GM12873 (cell line): ENCODE measurements at regions not wholly inside any gene's neighbourhood (a gene's known extent, or its start where the extent isn't known, plus 50 kb on each side); places are given as distances from the start of the nearest gene placed in this dataset.

Experiments used
- TF ChIP-seq, protein P1 (sequence below): IDR thresholded peaks from 2 replicates; pipeline ENCODE4 v1.5.1; 2012; ENCODE audit warnings: low read depth, mild to moderate bottlenecking, moderate library complexity, low read length, control low read depth; ENCODE audit not compliant: insufficient read depth; ENCODE audit errors: missing control alignments

- TF ChIP-seq, protein P1, sequence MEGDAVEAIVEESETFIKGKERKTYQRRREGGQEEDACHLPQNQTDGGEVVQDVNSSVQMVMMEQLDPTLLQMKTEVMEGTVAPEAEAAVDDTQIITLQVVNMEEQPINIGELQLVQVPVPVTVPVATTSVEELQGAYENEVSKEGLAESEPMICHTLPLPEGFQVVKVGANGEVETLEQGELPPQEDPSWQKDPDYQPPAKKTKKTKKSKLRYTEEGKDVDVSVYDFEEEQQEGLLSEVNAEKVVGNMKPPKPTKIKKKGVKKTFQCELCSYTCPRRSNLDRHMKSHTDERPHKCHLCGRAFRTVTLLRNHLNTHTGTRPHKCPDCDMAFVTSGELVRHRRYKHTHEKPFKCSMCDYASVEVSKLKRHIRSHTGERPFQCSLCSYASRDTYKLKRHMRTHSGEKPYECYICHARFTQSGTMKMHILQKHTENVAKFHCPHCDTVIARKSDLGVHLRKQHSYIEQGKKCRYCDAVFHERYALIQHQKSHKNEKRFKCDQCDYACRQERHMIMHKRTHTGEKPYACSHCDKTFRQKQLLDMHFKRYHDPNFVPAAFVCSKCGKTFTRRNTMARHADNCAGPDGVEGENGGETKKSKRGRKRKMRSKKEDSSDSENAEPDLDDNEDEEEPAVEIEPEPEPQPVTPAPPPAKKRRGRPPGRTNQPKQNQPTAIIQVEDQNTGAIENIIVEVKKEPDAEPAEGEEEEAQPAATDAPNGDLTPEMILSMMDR = no peak
Measured at GRCh38 chr4:117577686-117578311, 456.5 kb upstream of the NDST3 start.

GRCh38 chr4:117588771-117589170 is 445.5 kb upstream of the NDST3 start:
- TF ChIP-seq, protein P1 = no peak

GRCh38 chr4:117596917-117597480 is 437.3 kb upstream of the NDST3 start:
- TF ChIP-seq, protein P1 = no peak

DNA sequence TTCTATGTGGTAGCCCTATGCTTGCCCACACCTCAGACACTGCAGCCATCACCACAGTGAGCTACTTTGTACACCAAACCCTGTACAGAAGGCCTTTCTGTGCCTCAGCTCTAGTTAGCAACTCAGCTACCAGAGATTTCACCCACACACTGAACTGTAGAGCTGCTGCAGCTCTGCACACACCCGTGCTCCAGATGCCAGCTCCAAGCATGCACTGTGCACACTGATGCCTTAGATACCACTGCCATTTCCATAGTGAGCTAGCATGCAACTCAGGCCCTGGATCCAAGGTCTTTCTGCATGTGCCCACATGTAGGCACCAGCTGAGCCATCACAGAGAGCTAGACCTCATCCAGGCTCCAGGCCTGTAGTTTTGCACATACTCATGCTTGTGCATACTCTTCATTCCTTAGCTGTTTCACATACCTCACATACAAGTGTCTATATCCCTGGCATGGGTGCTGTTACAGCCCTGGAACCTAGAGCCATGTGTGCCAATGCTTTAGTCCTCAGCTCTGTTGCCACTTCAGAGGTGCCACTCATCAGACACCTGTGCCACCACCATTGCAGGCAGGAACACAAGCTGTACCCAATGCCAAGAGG is 423.5 kb upstream of the NDST3 start:
- TF ChIP-seq, protein P1 = no peak

- TF ChIP-seq, protein P1 = no peak
Measured at GRCh38 chr4:117621673-117622072, 412.6 kb upstream of the NDST3 start.

DNA sequence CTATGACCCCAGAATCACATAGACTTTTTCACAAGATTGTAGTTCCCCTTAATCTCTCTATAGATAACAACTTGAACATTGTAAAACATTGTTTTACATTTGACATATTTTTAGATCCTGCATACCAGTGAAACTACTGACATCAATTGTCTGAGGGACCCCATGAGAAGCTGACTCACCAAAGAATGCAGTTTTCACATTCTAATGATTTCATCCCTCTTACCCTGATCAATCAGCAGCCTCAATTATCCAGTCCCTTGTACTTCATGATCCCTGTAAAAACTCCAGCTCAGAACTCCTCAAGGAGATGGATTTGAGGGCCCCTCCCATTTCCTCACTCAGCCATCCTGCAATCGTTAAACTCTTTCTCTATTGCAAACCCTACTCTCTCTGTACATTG is 411.0 kb upstream of the NDST3 start:
- TF ChIP-seq, protein P1 = no peak

DNA sequence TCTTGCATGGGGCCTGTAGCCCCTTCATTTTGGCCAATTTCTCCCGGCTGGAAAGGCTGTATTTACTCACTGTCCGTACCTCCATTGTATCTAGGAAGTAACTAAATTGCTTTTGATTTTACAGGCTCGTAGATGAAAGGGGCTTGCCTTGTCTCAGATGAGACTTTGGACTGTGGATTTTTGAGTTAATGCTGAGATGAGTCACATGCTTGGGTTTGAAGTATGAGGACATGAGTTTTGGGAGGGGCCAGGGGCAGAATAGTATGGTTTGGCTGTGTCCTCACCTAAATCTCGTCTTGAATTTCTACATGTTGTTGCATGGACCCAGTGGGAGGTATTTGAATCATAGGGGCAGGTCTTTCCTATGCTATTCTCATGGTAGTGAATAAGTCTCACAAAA is 407.6 kb upstream of the NDST3 start:
- TF ChIP-seq, protein P1 = no peak
